HG03521 (cell line): ENCODE measurements at regions not wholly inside any gene's neighbourhood (a gene's known extent, or its start where the extent isn't known, plus 50 kb on each side); places are given as distances from the start of the nearest gene placed in this dataset.

Source experiments
- ATAC-seq: cut with Tn5 transposase; IDR thresholded peaks from one replicate; pipeline ENCODE4 v1.9.1; 2021; ENCODE audit warnings: mild to moderate bottlenecking, moderate library complexity; ENCODE audit not compliant: unreplicated experiment

DNA sequence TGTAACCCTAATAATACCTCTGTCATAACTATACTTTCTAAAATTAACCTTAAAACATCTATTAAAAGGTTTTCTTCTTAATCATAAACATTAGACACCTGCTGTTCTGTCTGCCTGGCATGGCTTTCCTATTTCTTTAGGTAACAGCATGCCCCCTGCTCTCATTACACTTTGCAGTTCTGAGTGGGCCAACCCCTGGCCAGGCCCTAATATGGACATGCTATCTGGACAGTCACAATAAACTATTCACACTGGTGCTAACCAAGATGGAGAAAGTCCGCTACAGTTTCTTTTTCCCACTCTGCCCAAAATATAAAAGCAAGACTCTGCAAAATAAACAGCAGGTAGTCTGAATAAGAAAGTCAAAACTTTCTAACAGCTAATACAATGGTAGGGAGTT lies 84.0 kb downstream of the ELAPOR2 start:
- no peak for ATAC-seq

- no peak for ATAC-seq
Observed at GRCh38 chr7:86972072-86972471, 87.4 kb downstream of the ELAPOR2 start.

- no peak for ATAC-seq
Observed at GRCh38 chr7:86970986-86971385, 88.5 kb downstream of the ELAPOR2 start.

DNA sequence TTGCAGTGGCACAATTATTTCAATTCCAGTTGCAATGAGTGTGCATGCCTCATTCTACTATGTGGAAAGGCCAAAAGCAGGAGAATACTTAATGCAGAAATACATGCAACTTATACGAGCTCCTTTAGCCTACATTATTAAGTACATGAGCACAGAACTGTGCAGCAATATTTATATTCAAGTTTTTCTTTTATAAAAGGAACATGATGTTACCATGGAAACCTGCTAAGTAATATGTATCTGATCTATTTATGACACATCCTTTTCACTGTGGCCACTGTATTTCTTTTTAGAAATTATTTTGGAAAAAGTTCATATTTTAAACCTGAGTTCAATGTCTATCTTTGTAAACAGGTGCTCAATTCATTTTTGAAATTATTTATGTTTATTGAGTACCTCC lies 88.9 kb downstream of the ELAPOR2 start:
- no peak for ATAC-seq

DNA sequence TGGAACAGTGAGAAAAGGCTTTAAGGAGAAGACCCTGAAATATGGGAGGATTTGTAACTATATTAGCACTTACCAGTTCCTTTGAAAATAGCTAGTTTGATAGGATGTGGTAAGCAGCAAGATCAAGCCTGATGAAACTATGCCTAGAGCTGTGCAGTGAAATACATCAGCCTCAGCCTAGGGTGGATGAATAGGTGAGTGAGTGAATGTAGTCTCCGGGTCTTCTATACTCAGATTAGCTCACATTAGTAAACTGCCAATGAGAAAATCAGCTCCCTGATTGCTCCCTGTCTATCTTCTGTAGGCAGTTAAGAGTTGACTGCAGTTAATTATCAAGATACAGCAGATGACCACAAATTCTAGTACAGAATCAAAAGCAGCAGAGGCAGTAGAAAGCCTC lies 89.6 kb downstream of the ELAPOR2 start:
- no peak for ATAC-seq

DNA sequence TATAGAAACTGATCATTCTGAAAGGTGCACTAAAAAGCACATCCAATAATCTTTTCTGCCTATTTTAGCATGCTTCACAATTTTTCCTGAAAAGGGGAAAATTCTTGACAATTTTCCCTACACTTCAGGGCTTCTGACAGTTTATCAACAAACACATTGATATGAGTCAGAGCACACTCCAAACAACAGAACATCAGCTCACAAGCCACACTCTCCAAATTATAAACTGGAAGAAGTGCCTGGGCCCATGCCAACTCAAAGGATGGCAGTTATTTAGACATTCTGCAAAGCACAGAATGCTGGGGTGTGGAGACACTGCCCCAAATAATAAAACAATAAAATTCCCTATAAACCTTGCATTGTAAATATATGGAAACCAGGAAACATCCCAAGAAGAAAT lies 90.8 kb downstream of the ELAPOR2 start:
- no peak for ATAC-seq

- ATAC-seq, result no peak
Observed at GRCh38 chr7:86966916-86967315, 92.5 kb downstream of the ELAPOR2 start.

- no peak for ATAC-seq
Observed at GRCh38 chr7:86965727-86966120, 93.7 kb downstream of the ELAPOR2 start.

- ATAC-seq, result no peak
Observed at GRCh38 chr7:86964973-86965726, 94.3 kb downstream of the ELAPOR2 start.

DNA sequence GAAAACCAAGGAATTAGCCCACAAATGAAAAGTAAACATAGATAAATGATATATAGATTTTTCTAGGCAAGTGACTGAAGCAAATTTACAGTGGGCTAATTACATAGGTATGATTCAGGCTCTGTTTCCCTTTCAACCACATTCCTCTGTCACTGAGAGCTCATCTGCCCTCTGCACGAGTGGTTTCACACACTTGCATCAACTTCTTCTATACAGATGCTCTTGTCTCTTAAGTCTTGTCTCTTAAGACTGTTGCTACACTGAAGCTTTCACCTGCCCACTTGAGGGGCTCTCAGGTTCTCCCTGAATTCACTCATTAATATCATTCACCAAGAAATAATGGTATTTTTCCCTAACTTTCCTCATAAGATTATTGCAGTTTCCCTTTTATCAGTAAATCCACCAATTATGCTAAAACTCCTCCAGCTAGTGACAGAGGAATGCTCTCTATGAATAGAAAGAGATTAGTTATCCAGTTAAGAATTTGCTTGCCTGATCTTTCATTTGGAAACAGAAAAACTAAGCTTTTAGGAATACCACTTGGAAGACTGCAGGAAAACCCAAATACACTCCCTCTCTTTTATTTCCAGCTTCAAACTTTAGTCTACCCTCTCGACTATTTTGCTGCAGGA lies 95.7 kb downstream of the ELAPOR2 start:
- peak; percentile 86 for ATAC-seq

- no peak for ATAC-seq
Observed at GRCh38 chr7:86962623-86963022, 96.8 kb downstream of the ELAPOR2 start.

DNA sequence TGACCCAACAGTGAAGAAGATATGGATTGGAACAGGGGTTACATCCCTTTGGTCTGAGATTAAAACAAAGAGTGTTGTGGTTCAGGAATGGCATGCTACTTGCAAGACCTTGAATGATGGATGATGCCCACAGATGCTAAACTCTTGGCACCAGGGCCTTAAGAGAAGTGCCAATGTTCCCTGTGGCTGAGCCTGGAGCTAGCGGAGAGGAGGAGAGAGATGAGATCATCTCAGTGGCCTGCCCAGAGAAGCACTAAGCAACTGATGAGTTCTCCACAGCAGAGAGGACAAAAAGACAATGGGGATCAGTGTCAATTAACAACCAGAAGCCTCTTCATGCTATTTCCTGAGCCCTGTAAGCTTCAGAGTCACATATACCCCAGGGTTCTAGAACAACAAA lies 97.8 kb downstream of the ELAPOR2 start:
- ATAC-seq, result no peak

DNA sequence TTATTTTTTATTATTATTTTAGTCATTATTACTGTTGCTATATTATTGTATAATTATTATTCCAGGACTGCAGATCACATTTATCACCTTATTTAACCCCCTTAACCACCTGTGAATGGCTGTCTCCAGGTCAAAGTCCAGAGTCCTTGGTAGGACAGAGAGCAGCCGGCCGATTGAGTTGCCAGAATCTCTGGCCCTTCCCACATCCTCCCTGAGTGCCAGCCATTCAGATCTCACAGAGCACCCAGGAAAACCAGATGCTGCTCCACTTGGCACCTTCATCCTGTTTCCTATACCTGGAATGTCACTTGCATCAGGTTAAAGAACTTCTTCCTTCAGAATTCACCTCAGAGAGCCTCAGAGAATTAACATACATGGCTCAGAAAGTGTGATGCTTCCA lies 101.1 kb downstream of the ELAPOR2 start:
- no peak for ATAC-seq

GRCh38 chr7:86956567-86956966 lies 102.9 kb downstream of the ELAPOR2 start:
- ATAC-seq, result no peak

DNA sequence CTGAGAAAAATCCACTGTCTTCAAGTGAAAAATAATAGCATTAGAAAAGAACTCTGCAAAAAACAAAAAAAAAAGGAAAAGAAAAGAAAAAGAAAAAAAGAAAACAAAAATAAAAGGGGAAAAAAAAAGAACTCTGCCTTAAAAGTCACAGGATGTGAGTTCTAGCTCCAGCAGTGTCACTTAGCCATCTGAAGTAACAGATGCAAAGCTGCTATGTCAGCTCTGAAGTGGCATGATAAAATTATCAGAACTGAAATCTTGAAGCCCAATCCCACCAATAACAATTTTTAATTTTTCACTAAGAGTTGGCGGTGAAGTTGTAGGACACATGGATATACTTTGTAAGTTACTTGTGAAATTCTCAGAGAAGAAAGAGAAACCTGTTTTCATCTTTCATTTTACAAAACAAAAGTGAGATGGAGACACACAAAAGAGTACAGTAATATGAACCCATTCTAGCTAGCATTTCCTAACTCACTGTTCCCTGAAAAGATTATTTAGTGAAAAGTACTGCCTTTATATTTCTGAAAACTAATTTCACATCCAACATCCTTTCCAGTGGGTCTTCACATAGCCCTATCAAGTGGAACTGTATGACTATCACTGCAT lies 103.5 kb downstream of the ELAPOR2 start:
- no peak for ATAC-seq

- ATAC-seq, result no peak
Observed at GRCh38 chr7:86954971-86955370, 104.5 kb downstream of the ELAPOR2 start.

DNA sequence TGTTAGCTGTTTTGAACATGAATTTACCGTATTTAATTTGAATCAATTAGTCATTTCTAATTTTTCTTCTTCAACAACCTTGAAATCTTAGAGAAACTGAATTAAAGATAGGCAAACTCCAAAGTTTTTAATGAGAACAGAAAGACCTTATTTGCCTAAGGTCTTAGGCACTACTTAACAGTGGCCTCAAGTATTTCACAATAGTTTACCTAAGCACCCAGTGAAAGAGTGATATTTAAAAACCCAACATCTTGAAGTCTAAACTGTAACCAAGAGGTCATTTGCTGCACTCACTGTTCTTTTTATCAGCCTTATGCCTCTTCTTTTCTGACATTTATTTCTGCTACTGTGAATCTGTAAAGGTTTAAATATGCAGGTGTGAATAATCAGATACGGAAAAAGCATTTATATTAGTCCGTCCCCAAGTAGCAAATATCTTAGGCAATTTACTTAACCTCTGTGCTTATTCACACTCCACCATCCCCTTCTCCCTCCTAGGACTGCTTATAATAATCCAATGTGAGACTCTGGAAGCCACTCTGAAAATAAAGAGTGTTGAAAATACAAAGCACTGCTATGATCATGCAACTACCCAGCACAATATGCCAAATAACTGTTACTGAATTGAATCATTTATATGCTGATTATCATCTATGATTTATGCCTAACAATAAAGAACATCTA lies 105.7 kb downstream of the ELAPOR2 start:
- no peak for ATAC-seq

DNA sequence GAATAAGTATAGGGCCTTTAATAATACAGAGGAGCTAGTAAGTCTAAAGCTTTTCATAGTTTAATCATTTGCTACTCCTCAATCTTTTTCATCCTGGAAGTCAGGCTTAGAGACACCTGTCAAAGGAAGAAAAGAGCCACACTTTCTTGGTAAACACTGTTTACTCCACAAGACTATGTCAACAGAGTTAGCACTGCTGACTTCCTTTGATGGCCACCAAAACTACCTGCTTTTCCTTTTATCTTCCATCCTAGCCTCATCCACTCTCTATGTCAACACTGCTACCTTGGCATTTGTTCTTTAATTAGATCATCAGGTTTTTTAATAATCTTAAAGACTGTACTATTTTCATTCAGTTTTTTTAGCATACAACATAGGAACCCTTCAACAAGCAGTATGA lies 106.2 kb downstream of the ELAPOR2 start:
- no peak for ATAC-seq

DNA sequence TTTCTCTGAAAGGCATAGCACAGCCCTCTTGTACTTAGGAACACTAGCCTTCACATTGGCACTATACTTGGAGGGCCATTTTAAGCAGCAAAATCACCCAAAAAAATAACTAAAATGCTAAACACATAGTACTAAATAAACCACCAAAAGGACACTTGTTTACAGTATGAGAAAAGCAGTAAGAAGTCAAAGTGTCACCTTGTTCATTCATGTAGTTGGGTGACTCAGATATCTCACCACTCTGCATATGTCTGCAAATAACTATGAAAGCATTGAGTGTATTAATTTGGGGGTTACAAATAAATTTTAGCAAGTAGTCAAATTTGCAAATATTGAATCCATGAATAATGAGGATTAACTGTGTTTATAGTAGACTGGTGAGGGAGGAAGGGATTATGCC lies 107.6 kb downstream of the ELAPOR2 start:
- ATAC-seq, result no peak

GRCh38 chr7:86950944-86951343 lies 108.5 kb downstream of the ELAPOR2 start:
- no peak for ATAC-seq

GRCh38 chr7:86950360-86950759 lies 109.1 kb downstream of the ELAPOR2 start:
- ATAC-seq, result no peak

- ATAC-seq, result no peak
Observed at GRCh38 chr7:86949779-86950260, 109.6 kb downstream of the ELAPOR2 start.
